NT2/D1 (cell line): ENCODE measurements at regions not wholly inside any gene's neighbourhood (a gene's known extent, or its start where the extent isn't known, plus 50 kb on each side); places are given as distances from the start of the nearest gene placed in this dataset.

ENCODE experiments used
- SUZ12 ChIP-seq: IDR thresholded peaks from 2 replicates; pipeline ENCODE4 v1.6.1; 2011; ENCODE audit not compliant: insufficient read length, insufficient read depth; ENCODE audit errors: extremely low read depth
- YY1 ChIP-seq: IDR thresholded peaks from 2 replicates; pipeline ENCODE4 v1.6.1; 2011; ENCODE audit not compliant: insufficient read length, insufficient read depth
- ZNF274 ChIP-seq: IDR thresholded peaks from 2 replicates; pipeline ENCODE4 v1.6.1; 2011; ENCODE audit warnings: mild to moderate bottlenecking, low read depth, low read length

GRCh38 chr5:174327896-174328295, 282.4 kb downstream of the NSG2 start:
- TF ChIP-seq SUZ12 = no peak
- no peak for TF ChIP-seq YY1
- no peak for TF ChIP-seq ZNF274
